Bronchial epithelial cell (primary cell): ENCODE measurements at regions not wholly inside any gene's neighbourhood (a gene's known extent, or its start where the extent isn't known, plus 50 kb on each side); places are given as distances from the start of the nearest gene placed in this dataset.

Source experiments
- DNase-seq: peaks from one replicate; pipeline ENCODE4 v3.0.0-alpha.2; 2010; ENCODE audit warnings: low read depth
- FAIRE-seq: peaks from 2 replicates; lab custom pipeline; 2011; peaks lifted over from hg19 to GRCh38; lab: Jason Lieb, UNC
- H3K27me3 ChIP-seq: 2 replicates; pipeline ENCODE4 v1.5.1; 2011; ENCODE audit warnings: low read length; ENCODE audit not compliant: control insufficient read depth, insufficient read depth
- H3K36me3 ChIP-seq: 2 replicates; pipeline ENCODE4 v1.5.1; 2011; ENCODE audit warnings: low read length; ENCODE audit not compliant: control insufficient read depth, insufficient read depth
- H3K4me3 ChIP-seq: 2 replicates; pipeline ENCODE4 v1.5.1; 2011; ENCODE audit warnings: mild to moderate bottlenecking, low read depth, low read length, control low read depth
- TF ChIP-seq, protein P1 (sequence below): IDR thresholded peaks from 2 replicates; pipeline ENCODE4 v1.5.1; 2011; ENCODE audit warnings: mild to moderate bottlenecking, moderate library complexity, low read length, control low read depth, inconsistent platforms; ENCODE audit not compliant: insufficient read depth, severe bottlenecking

DNA sequence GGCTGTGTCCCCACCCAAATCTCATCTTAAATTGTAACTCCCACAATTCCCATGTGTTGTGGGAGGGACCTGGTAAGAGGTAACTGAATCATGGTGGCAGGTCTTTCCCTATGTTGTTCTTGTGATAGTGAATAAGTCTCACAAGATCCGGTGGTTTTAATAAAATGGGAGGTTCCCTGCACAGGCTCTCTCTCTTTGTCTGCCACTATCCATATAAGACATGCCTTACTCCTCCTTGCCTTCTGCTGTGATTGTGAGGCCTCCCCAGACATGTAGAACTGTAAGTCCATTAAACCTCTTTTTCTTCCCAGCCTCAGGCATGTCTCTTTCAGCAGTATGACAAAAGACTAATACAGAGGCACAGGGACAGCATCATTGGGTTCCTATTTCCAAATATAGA is 381.2 kb downstream of the SFMBT2 start:
- Histone ChIP-seq H3K4me3 (no peak overlapping the region), H3K27me3 (no peaks in the 10 kb centered on the region), H3K36me3 (no peaks in the 10 kb centered on the region)
- no peak for FAIRE-seq
- no peak for DNase-seq
- TF ChIP-seq, protein P1, sequence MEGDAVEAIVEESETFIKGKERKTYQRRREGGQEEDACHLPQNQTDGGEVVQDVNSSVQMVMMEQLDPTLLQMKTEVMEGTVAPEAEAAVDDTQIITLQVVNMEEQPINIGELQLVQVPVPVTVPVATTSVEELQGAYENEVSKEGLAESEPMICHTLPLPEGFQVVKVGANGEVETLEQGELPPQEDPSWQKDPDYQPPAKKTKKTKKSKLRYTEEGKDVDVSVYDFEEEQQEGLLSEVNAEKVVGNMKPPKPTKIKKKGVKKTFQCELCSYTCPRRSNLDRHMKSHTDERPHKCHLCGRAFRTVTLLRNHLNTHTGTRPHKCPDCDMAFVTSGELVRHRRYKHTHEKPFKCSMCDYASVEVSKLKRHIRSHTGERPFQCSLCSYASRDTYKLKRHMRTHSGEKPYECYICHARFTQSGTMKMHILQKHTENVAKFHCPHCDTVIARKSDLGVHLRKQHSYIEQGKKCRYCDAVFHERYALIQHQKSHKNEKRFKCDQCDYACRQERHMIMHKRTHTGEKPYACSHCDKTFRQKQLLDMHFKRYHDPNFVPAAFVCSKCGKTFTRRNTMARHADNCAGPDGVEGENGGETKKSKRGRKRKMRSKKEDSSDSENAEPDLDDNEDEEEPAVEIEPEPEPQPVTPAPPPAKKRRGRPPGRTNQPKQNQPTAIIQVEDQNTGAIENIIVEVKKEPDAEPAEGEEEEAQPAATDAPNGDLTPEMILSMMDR, result no peak

DNA sequence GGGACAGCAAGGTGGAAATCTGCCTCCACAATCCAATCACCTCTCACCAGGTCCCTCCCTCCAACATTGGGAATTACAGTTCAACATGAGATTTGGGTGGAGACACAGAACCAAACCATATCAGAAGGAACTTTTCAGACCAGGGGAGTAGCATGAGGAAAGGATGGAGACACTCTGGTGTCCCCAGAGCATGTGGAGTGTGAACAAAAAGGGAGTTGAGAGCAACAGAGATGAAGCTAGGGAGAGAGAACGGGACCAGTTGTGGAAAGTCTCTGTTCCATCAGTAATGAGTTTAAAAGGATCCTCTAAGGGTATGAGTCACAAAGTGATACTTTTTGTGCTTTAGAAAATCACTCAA is 382.0 kb downstream of the SFMBT2 start:
- Histone ChIP-seq H3K4me3 (no peak overlapping the region), H3K36me3 (no peaks in the 10 kb centered on the region), H3K27me3 (no peaks in the 10 kb centered on the region)
- DNase-seq (no peak), FAIRE-seq (no peak)
- TF ChIP-seq, protein P1, result no peak

- Histone ChIP-seq H3K27me3 (no peaks in the 10 kb centered on the region), H3K4me3 (no peak overlapping the region), H3K36me3 (no peaks in the 10 kb centered on the region)
- FAIRE-seq (no peak), DNase-seq (peak; percentile 31)
- TF ChIP-seq, protein P1, result no peak
Observed at GRCh38 chr10:7027913-7028808, 382.7 kb downstream of the SFMBT2 start.

DNA sequence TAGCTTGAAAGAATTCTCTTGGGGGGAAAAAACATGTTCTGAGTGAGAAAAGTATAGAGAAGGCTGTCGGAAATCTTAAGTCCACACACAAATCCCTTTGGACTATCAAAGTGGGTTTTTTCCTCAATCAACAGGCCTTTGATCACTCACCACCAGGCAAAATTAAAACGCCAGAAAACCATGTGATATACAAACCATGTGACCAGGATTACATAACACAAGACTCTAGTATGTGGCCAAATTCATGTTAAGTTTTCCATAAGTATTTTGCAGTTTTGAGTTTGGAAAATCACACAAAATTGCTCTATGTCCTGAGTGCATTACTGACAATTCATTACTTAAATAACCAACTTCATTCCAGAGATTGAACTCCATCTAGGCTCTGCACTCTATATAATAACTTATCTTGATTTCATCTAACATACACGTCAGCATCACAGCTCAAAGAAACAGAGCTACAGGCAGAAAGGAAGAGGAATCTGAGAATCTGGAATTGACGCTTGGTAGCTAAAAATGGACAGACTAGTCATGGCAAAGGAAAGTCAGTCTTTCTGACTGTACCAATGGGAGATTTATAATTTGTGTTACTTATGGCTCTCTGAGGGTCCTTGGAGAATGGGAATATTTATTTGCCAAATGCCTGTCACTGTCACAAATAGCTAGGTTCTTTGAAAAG is 383.5 kb downstream of the SFMBT2 start:
- Histone ChIP-seq H3K36me3 (no peaks in the 10 kb centered on the region), H3K27me3 (no peaks in the 10 kb centered on the region), H3K4me3 (no peak overlapping the region)
- FAIRE-seq, result no peak
- DNase-seq, result no peak
- TF ChIP-seq, protein P1, result no peak

GRCh38 chr10:7026818-7027217 is 384.0 kb downstream of the SFMBT2 start:
- DNase-seq (no peak), FAIRE-seq (no peak)
- Histone ChIP-seq H3K36me3 (no peaks in the 10 kb centered on the region), H3K27me3 (no peaks in the 10 kb centered on the region), H3K4me3 (no peak overlapping the region)
- TF ChIP-seq, protein P1, result no peak
